WTC11 (cell line): ENCODE measurements at regions not wholly inside any gene's neighbourhood (a gene's known extent, or its start where the extent isn't known, plus 50 kb on each side); places are given as distances from the start of the nearest gene placed in this dataset.
A peak's percentile ranks its signal among the peaks of the same experiment; 100 is the strongest.

Experiments used
- ATAC-seq: fragments of 200-7000 bp; cut with Tn5 transposase; 2 replicates; pipeline ENCODE4 v1.10.0; 2021; ENCODE audit warnings: mild to moderate bottlenecking, moderate library complexity
- CTCF ChIA-PET: fragments of 300-600 bp; sonication (Branson Sonifier 250); formaldehyde crosslinking; loops from one replicate; lab custom pipeline; 2021; ENCODE audit warnings: antibody characterized with exemption; lab: Charles Lee
- POLR2A ChIA-PET: fragments of 350-600 bp; sonication (Branson Sonifier 250); formaldehyde crosslinking; loops from one replicate; lab custom pipeline; 2021; ENCODE audit warnings: antibody characterized with exemption; lab: Charles Lee
- DNase-seq: peaks from one replicate; pipeline ENCODE4 v3.0.0; 2021; ENCODE audit warnings: low spot score
- H3K27ac Mint-ChIP-seq: 2 replicates; pipeline ENCODE4 v1.8.0; 2021; ENCODE audit warnings: mixed read lengths
- H3K27me3 Mint-ChIP-seq: 2 replicates; pipeline ENCODE4 v1.8.0; 2021; ENCODE audit warnings: low read depth, mild to moderate bottlenecking, moderate library complexity, mixed read lengths
- H3K36me3 Mint-ChIP-seq: 2 replicates; pipeline ENCODE4 v1.8.0; 2021; ENCODE audit warnings: mixed read lengths
- H3K4me1 Mint-ChIP-seq: 2 replicates; pipeline ENCODE4 v1.8.0; 2022; ENCODE audit warnings: mixed read lengths
- H3K4me3 Mint-ChIP-seq: 2 replicates; pipeline ENCODE4 v1.8.0; 2021; ENCODE audit warnings: mild to moderate bottlenecking, moderate library complexity, mixed read lengths
- H3K9me3 Mint-ChIP-seq: 2 replicates; pipeline ENCODE4 v1.8.0; 2021; ENCODE audit warnings: mixed read lengths
- CDX4 ChIP-seq: fragments of 250-450 bp; sonication (Bioruptor Pico); IDR thresholded peaks from 2 replicates; pipeline ENCODE4 v1.9.0; 2021; ENCODE audit warnings: moderate library complexity, mild to moderate bottlenecking, inconsistent platforms, borderline replicate concordance
- ELF4 ChIP-seq: sonication (generic); formaldehyde crosslinking; IDR thresholded peaks from 2 replicates; pipeline ENCODE4 v1.8.1; 2022; ENCODE audit warnings: low read depth, mild to moderate bottlenecking, moderate library complexity, missing genetic modification reagents
- FOXJ3 ChIP-seq: sonication (generic); formaldehyde crosslinking; IDR thresholded peaks from 2 replicates; pipeline ENCODE4 v1.9.0; 2021; ENCODE audit warnings: missing genetic modification reagents, mild to moderate bottlenecking, borderline replicate concordance
- FOXK1 ChIP-seq: sonication (generic); formaldehyde crosslinking; IDR thresholded peaks from 2 replicates; pipeline ENCODE4 v1.8.0; 2022; ENCODE audit warnings: mild to moderate bottlenecking, moderate library complexity, missing genetic modification reagents
- GABPB1 ChIP-seq: sonication (generic); formaldehyde crosslinking; IDR thresholded peaks from 2 replicates; pipeline ENCODE4 v1.8.1; 2023; ENCODE audit warnings: mild to moderate bottlenecking, missing genetic modification reagents
- JUN ChIP-seq: sonication (generic); formaldehyde crosslinking; IDR thresholded peaks from 2 replicates; pipeline ENCODE4 v1.8.0; 2023; ENCODE audit warnings: mild to moderate bottlenecking, missing genetic modification reagents
- MYBL2 ChIP-seq: sonication (generic); formaldehyde crosslinking; IDR thresholded peaks from 2 replicates; pipeline ENCODE4 v1.8.1; 2023; ENCODE audit warnings: mild to moderate bottlenecking, moderate library complexity, missing genetic modification reagents
- NFYB ChIP-seq: sonication (generic); formaldehyde crosslinking; conservative IDR thresholded peaks from 2 replicates; pipeline ENCODE4 v1.8.0; 2022; ENCODE audit warnings: low read depth, missing genetic modification reagents
- PREB ChIP-seq: sonication (generic); formaldehyde crosslinking; IDR thresholded peaks from 2 replicates; pipeline ENCODE4 v1.8.1; 2022; ENCODE audit warnings: mild to moderate bottlenecking, missing genetic modification reagents, moderate library complexity, borderline replicate concordance
- SMAD4 ChIP-seq: sonication (generic); formaldehyde crosslinking; IDR thresholded peaks from 2 replicates; pipeline ENCODE4 v1.8.0; 2022; ENCODE audit warnings: mild to moderate bottlenecking, missing genetic modification reagents
- USF1 ChIP-seq: sonication (generic); formaldehyde crosslinking; IDR thresholded peaks from 2 replicates; pipeline ENCODE4 v1.8.0; 2022; ENCODE audit warnings: mild to moderate bottlenecking, missing genetic modification reagents
- USF2 ChIP-seq: sonication (generic); formaldehyde crosslinking; IDR thresholded peaks from 2 replicates; pipeline ENCODE4 v1.8.1; 2023; ENCODE audit warnings: mild to moderate bottlenecking, missing genetic modification reagents, moderate library complexity
- ZNF121 ChIP-seq: sonication (generic); formaldehyde crosslinking; IDR thresholded peaks from 2 replicates; pipeline ENCODE4 v1.8.0; 2023; ENCODE audit warnings: missing genetic modification reagents
- ZNF138 ChIP-seq: sonication (generic); formaldehyde crosslinking; conservative IDR thresholded peaks from 2 replicates; pipeline ENCODE4 v1.8.1; 2022; ENCODE audit warnings: mild to moderate bottlenecking, moderate library complexity, missing genetic modification reagents
- ZNF423 ChIP-seq: fragments of 250-450 bp; sonication (Bioruptor Pico); IDR thresholded peaks from 2 replicates; pipeline ENCODE4 v2.1.2; 2022; ENCODE audit warnings: mild to moderate bottlenecking, moderate library complexity
- ZNF671 ChIP-seq: fragments of 250-450 bp; sonication (Bioruptor Pico); IDR thresholded peaks from 2 replicates; pipeline ENCODE4 v1.8.0; 2021; ENCODE audit warnings: mild to moderate bottlenecking
- TF ChIP-seq, protein P1 (sequence below): sonication (generic); formaldehyde crosslinking; IDR thresholded peaks from 2 replicates; pipeline ENCODE4 v1.8.0; 2023; ENCODE audit warnings: missing genetic modification reagents, mild to moderate bottlenecking, borderline replicate concordance
- TF ChIP-seq, protein P2 (sequence below): sonication (generic); formaldehyde crosslinking; IDR thresholded peaks from 2 replicates; pipeline ENCODE4 v1.8.1; 2022; ENCODE audit warnings: missing genetic modification reagents, borderline replicate concordance

- DNase-seq (no peak), ATAC-seq (peak; percentile 38; the same call in 1 of the 2 replicates)
- POLR2A ChIA-PET: no interaction called here
- no peaks in the 10 kb centered on the region for H3K9me3 Mint-ChIP-seq
- no peak overlapping the region for H3K4me3 Mint-ChIP-seq
- H3K27ac Mint-ChIP-seq: no peak overlapping the region
- CTCF ChIA-PET: interaction anchor here (1.3 kb wide), 1 partner anchor 18 kb away, joined by 10 read pairs; no protein-coding TSS in a partner anchor
- TF ChIP-seq USF2 (CRISPR knock-in tag) (no peak), FOXK1 (CRISPR knock-in tag) (no peak), USF1 (CRISPR knock-in tag) (no peak), JUN (CRISPR knock-in tag) (no peak), CDX4 (CRISPR knock-in tag) (no peak), FOXJ3 (no peak), ZNF423 (CRISPR knock-in tag) (no peak), PREB (CRISPR knock-in tag) (no peak), ZNF121 (no peak), SMAD4 (CRISPR knock-in tag) (no peak), NFYB (CRISPR knock-in tag) (no peak), ZNF671 (CRISPR knock-in tag) (no peak), ELF4 (CRISPR knock-in tag) (no peak), GABPB1 (no peak), MYBL2 (CRISPR knock-in tag) (no peak), ZNF138 (CRISPR knock-in tag) (no peak)
- TF ChIP-seq, protein P1, sequence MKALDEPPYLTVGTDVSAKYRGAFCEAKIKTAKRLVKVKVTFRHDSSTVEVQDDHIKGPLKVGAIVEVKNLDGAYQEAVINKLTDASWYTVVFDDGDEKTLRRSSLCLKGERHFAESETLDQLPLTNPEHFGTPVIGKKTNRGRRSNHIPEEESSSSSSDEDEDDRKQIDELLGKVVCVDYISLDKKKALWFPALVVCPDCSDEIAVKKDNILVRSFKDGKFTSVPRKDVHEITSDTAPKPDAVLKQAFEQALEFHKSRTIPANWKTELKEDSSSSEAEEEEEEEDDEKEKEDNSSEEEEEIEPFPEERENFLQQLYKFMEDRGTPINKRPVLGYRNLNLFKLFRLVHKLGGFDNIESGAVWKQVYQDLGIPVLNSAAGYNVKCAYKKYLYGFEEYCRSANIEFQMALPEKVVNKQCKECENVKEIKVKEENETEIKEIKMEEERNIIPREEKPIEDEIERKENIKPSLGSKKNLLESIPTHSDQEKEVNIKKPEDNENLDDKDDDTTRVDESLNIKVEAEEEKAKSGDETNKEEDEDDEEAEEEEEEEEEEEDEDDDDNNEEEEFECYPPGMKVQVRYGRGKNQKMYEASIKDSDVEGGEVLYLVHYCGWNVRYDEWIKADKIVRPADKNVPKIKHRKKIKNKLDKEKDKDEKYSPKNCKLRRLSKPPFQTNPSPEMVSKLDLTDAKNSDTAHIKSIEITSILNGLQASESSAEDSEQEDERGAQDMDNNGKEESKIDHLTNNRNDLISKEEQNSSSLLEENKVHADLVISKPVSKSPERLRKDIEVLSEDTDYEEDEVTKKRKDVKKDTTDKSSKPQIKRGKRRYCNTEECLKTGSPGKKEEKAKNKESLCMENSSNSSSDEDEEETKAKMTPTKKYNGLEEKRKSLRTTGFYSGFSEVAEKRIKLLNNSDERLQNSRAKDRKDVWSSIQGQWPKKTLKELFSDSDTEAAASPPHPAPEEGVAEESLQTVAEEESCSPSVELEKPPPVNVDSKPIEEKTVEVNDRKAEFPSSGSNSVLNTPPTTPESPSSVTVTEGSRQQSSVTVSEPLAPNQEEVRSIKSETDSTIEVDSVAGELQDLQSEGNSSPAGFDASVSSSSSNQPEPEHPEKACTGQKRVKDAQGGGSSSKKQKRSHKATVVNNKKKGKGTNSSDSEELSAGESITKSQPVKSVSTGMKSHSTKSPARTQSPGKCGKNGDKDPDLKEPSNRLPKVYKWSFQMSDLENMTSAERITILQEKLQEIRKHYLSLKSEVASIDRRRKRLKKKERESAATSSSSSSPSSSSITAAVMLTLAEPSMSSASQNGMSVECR (CRISPR knock-in tag): no peak
- TF ChIP-seq, protein P2, sequence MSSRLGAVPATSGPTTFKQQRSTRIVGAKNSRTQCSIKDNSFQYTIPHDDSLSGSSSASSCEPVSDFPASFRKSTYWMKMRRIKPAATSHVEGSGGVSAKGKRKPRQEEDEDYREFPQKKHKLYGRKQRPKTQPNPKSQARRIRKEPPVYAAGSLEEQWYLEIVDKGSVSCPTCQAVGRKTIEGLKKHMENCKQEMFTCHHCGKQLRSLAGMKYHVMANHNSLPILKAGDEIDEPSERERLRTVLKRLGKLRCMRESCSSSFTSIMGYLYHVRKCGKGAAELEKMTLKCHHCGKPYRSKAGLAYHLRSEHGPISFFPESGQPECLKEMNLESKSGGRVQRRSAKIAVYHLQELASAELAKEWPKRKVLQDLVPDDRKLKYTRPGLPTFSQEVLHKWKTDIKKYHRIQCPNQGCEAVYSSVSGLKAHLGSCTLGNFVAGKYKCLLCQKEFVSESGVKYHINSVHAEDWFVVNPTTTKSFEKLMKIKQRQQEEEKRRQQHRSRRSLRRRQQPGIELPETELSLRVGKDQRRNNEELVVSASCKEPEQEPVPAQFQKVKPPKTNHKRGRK (CRISPR knock-in tag): no peak
- H3K27me3 Mint-ChIP-seq: peaks cover 2% of the 10 kb centered on the region; the same call in 1 of the 2 replicates
- no peaks in the 10 kb centered on the region for H3K36me3 Mint-ChIP-seq
- H3K4me1 Mint-ChIP-seq: peaks cover 38% of the 10 kb centered on the region
Measured at GRCh38 chr4:188439641-188440311, 300.5 kb downstream of the TRIML1 start.
